ENCODE measurements at regions not wholly inside any gene's neighbourhood (a gene's known extent, or its start where the extent isn't known, plus 50 kb on each side); places are given as distances from the start of the nearest gene placed in this dataset.

DNA sequence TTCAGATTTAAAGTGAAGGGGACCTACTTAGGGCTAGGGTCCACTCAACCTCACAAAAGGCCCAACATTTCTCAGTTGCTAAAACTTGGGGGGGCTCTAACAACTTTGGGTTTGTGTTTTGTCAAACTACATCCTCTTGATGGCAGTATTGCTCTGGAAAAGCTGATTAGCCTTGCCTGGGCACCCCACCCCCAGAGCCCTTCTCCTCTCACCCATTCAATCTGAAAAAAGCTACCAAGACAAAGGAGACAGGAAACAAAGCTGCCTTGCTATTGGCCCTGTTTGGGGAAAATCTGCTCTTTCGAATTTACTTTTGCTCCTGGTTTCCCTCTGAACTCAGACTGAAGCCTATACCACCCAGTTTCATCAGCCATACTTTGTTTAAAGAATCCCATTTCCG, 195.2 kb upstream of the STK26 start:
- CTCF ChIA-PET: interaction anchor here (0.7 to 1.1 kb wide), 7 partner anchors 14 to 782 kb away, joined by 3 to 4 read pairs (median 3); no protein-coding TSS in a partner anchor
- POLR2A ChIA-PET: interaction anchor here (0.6 kb wide), 1 partner anchor 9 kb away, joined by 3 read pairs; no protein-coding TSS in a partner anchor
- Histone ChIP-seq H3K9me3 (ENCODE audit: control insufficient read depth, insufficient read depth, low read depth, low read length) (no peaks in the 10 kb centered on the region), H3K4me1 (ENCODE audit: control insufficient read depth, insufficient read depth, low read length) (peaks cover 3% of the 10 kb centered on the region; the same call in 1 of the 2 replicates), H3K36me3 (ENCODE audit: control insufficient read depth in 2 of 2, insufficient read depth in 1 of 2, low read length in 2 of 2) (peaks cover 4 to 39% of the 10 kb centered on the region in 2 experiments; a peak in 2 of 3 replicates), H3K27ac (ENCODE audit: extremely low read depth, low read depth, low read length) (no peak overlapping the region), H3K4me3 (ENCODE audit: low read depth, low read length) (no peak overlapping the region)
- TF ChIP-seq, protein P1, sequence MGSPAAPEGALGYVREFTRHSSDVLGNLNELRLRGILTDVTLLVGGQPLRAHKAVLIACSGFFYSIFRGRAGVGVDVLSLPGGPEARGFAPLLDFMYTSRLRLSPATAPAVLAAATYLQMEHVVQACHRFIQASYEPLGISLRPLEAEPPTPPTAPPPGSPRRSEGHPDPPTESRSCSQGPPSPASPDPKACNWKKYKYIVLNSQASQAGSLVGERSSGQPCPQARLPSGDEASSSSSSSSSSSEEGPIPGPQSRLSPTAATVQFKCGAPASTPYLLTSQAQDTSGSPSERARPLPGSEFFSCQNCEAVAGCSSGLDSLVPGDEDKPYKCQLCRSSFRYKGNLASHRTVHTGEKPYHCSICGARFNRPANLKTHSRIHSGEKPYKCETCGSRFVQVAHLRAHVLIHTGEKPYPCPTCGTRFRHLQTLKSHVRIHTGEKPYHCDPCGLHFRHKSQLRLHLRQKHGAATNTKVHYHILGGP (tag by site-specific recombination; IDR thresholded peaks at IDR 0.05): no peak
- TF ChIP-seq ZNF391 (tag by site-specific recombination; IDR thresholded peaks at IDR 0.05; ENCODE audit: borderline replicate concordance, low read depth) (no peak), MEIS1 (CRISPR knock-in tag; IDR thresholded peaks at IDR 0.05; ENCODE audit: borderline replicate concordance) (no peak), ZNF335 (tag by site-specific recombination; conservative IDR thresholded peaks at IDR 0.05) (peak; percentile 43; the same call in 1 of the 2 replicates), ZNF777 (tag by site-specific recombination; IDR thresholded peaks at IDR 0.05; ENCODE audit: borderline replicate concordance) (no peak), ZNF140 (tag by site-specific recombination; IDR thresholded peaks at IDR 0.05) (no peak), ZNF555 (tag by site-specific recombination; conservative IDR thresholded peaks at IDR 0.05) (no peak), HOXA7 (CRISPR knock-in tag; IDR thresholded peaks at IDR 0.05; ENCODE audit: borderline replicate concordance) (no peak), ZNF843 (tag by site-specific recombination; IDR thresholded peaks at IDR 0.05) (no peak), ZNF792 (tag by site-specific recombination; IDR thresholded peaks at IDR 0.05) (no peak), ZNF654 (tag by site-specific recombination; IDR thresholded peaks at IDR 0.05; ENCODE audit: low read depth) (peak; percentile 81), ZNF416 (tag by site-specific recombination; IDR thresholded peaks at IDR 0.05) (no peak), ZNF354C (tag by site-specific recombination; IDR thresholded peaks at IDR 0.05; ENCODE audit: borderline replicate concordance, low read depth) (no peak), ZNF274 (IDR thresholded peaks at IDR 0.05; ENCODE audit: low read length) (no peak), ZNF274 (tag by site-specific recombination; IDR thresholded peaks at IDR 0.05; ENCODE audit: borderline replicate concordance) (no peak)
- TF ChIP-seq, protein P2, sequence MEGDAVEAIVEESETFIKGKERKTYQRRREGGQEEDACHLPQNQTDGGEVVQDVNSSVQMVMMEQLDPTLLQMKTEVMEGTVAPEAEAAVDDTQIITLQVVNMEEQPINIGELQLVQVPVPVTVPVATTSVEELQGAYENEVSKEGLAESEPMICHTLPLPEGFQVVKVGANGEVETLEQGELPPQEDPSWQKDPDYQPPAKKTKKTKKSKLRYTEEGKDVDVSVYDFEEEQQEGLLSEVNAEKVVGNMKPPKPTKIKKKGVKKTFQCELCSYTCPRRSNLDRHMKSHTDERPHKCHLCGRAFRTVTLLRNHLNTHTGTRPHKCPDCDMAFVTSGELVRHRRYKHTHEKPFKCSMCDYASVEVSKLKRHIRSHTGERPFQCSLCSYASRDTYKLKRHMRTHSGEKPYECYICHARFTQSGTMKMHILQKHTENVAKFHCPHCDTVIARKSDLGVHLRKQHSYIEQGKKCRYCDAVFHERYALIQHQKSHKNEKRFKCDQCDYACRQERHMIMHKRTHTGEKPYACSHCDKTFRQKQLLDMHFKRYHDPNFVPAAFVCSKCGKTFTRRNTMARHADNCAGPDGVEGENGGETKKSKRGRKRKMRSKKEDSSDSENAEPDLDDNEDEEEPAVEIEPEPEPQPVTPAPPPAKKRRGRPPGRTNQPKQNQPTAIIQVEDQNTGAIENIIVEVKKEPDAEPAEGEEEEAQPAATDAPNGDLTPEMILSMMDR (tag by site-specific recombination; IDR thresholded peaks at IDR 0.05): peak; percentile 51
- TF ChIP-seq, protein P3, sequence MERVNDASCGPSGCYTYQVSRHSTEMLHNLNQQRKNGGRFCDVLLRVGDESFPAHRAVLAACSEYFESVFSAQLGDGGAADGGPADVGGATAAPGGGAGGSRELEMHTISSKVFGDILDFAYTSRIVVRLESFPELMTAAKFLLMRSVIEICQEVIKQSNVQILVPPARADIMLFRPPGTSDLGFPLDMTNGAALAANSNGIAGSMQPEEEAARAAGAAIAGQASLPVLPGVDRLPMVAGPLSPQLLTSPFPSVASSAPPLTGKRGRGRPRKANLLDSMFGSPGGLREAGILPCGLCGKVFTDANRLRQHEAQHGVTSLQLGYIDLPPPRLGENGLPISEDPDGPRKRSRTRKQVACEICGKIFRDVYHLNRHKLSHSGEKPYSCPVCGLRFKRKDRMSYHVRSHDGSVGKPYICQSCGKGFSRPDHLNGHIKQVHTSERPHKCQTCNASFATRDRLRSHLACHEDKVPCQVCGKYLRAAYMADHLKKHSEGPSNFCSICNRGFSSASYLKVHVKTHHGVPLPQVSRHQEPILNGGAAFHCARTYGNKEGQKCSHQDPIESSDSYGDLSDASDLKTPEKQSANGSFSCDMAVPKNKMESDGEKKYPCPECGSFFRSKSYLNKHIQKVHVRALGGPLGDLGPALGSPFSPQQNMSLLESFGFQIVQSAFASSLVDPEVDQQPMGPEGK (tag by site-specific recombination; IDR thresholded peaks at IDR 0.05): peak; percentile 25
- TF ChIP-seq, protein P4, sequence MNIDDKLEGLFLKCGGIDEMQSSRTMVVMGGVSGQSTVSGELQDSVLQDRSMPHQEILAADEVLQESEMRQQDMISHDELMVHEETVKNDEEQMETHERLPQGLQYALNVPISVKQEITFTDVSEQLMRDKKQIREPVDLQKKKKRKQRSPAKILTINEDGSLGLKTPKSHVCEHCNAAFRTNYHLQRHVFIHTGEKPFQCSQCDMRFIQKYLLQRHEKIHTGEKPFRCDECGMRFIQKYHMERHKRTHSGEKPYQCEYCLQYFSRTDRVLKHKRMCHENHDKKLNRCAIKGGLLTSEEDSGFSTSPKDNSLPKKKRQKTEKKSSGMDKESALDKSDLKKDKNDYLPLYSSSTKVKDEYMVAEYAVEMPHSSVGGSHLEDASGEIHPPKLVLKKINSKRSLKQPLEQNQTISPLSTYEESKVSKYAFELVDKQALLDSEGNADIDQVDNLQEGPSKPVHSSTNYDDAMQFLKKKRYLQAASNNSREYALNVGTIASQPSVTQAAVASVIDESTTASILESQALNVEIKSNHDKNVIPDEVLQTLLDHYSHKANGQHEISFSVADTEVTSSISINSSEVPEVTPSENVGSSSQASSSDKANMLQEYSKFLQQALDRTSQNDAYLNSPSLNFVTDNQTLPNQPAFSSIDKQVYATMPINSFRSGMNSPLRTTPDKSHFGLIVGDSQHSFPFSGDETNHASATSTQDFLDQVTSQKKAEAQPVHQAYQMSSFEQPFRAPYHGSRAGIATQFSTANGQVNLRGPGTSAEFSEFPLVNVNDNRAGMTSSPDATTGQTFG (tag by site-specific recombination; IDR thresholded peaks at IDR 0.05; ENCODE audit: borderline replicate concordance): no peak
- TF ChIP-seq, protein P5, sequence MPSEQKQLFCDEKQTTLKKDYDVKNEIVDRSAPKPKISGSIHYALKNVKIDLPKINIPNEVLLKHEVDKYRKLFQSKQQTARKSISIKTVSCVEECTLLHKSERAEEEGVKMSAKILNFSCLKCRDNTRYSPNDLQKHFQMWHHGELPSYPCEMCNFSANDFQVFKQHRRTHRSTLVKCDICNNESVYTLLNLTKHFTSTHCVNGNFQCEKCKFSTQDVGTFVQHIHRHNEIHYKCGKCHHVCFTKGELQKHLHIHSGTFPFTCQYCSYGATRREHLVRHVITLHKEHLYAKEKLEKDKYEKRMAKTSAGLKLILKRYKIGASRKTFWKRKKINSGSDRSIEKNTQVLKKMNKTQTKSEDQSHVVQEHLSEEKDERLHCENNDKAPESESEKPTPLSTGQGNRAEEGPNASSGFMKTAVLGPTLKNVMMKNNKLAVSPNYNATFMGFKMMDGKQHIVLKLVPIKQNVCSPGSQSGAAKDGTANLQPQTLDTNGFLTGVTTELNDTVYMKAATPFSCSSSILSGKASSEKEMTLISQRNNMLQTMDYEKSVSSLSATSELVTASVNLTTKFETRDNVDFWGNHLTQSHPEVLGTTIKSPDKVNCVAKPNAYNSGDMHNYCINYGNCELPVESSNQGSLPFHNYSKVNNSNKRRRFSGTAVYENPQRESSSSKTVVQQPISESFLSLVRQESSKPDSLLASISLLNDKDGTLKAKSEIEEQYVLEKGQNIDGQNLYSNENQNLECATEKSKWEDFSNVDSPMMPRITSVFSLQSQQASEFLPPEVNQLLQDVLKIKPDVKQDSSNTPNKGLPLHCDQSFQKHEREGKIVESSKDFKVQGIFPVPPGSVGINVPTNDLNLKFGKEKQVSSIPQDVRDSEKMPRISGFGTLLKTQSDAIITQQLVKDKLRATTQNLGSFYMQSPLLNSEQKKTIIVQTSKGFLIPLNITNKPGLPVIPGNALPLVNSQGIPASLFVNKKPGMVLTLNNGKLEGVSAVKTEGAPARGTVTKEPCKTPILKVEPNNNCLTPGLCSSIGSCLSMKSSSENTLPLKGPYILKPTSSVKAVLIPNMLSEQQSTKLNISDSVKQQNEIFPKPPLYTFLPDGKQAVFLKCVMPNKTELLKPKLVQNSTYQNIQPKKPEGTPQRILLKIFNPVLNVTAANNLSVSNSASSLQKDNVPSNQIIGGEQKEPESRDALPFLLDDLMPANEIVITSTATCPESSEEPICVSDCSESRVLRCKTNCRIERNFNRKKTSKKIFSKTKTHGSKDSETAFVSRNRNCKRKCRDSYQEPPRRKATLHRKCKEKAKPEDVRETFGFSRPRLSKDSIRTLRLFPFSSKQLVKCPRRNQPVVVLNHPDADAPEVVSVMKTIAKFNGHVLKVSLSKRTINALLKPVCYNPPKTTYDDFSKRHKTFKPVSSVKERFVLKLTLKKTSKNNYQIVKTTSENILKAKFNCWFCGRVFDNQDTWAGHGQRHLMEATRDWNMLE (tag by site-specific recombination; conservative IDR thresholded peaks at IDR 0.05; ENCODE audit: low read depth): no peak
- TF ChIP-seq, protein P6, sequence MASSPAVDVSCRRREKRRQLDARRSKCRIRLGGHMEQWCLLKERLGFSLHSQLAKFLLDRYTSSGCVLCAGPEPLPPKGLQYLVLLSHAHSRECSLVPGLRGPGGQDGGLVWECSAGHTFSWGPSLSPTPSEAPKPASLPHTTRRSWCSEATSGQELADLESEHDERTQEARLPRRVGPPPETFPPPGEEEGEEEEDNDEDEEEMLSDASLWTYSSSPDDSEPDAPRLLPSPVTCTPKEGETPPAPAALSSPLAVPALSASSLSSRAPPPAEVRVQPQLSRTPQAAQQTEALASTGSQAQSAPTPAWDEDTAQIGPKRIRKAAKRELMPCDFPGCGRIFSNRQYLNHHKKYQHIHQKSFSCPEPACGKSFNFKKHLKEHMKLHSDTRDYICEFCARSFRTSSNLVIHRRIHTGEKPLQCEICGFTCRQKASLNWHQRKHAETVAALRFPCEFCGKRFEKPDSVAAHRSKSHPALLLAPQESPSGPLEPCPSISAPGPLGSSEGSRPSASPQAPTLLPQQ (tag by site-specific recombination; IDR thresholded peaks at IDR 0.05): no peak
- TF ChIP-seq, protein P7, sequence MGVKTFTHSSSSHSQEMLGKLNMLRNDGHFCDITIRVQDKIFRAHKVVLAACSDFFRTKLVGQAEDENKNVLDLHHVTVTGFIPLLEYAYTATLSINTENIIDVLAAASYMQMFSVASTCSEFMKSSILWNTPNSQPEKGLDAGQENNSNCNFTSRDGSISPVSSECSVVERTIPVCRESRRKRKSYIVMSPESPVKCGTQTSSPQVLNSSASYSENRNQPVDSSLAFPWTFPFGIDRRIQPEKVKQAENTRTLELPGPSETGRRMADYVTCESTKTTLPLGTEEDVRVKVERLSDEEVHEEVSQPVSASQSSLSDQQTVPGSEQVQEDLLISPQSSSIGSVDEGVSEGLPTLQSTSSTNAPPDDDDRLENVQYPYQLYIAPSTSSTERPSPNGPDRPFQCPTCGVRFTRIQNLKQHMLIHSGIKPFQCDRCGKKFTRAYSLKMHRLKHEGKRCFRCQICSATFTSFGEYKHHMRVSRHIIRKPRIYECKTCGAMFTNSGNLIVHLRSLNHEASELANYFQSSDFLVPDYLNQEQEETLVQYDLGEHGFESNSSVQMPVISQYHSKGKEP (tag by site-specific recombination; IDR thresholded peaks at IDR 0.05): no peak

Data from HEK293 (cell line).